ENCODE measurements at regions not wholly inside any gene's neighbourhood (a gene's known extent, or its start where the extent isn't known, plus 50 kb on each side); places are given as distances from the start of the nearest gene placed in this dataset.

DNA sequence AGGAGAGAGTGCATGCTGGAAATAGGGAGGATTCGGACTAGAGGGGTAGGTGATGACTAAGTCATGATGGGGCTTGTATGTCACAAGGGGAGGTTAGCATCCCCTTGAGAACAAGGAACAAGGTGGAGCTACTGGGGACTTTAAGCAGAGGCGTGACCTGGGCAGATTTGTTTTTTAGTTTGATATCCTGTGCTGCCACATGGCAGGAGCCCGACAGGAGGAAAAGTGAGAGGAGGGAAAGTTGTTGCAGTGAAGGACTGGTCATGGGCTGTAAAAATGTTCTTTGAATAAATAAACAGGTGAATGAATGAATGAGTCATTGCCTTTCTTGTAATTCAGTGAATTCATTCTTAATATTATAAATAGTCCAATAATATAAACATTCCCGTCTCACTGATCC lies 365.1 kb upstream of the CDH5 start:
- TF ChIP-seq, protein P1, sequence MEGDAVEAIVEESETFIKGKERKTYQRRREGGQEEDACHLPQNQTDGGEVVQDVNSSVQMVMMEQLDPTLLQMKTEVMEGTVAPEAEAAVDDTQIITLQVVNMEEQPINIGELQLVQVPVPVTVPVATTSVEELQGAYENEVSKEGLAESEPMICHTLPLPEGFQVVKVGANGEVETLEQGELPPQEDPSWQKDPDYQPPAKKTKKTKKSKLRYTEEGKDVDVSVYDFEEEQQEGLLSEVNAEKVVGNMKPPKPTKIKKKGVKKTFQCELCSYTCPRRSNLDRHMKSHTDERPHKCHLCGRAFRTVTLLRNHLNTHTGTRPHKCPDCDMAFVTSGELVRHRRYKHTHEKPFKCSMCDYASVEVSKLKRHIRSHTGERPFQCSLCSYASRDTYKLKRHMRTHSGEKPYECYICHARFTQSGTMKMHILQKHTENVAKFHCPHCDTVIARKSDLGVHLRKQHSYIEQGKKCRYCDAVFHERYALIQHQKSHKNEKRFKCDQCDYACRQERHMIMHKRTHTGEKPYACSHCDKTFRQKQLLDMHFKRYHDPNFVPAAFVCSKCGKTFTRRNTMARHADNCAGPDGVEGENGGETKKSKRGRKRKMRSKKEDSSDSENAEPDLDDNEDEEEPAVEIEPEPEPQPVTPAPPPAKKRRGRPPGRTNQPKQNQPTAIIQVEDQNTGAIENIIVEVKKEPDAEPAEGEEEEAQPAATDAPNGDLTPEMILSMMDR (conservative IDR thresholded peaks at IDR 0.05 in 1 of 2, IDR thresholded peaks at IDR 0.05 in 1 of 2; ENCODE audit: low read depth in 1 of 2, low read length in 2 of 2) = no peak
- no peak for TF ChIP-seq EZH2 (IDR thresholded peaks at IDR 0.05; ENCODE audit: low read length, missing control alignments)
